Prostate gland (tissue), 2 donors: ENCODE measurements at regions not wholly inside any gene's neighbourhood (a gene's known extent, or its start where the extent isn't known, plus 50 kb on each side); places are given as distances from the start of the nearest gene placed in this dataset.
"Not testable (repeated sequence)": the region's sequence is repeated elsewhere in the genome, so short reads cannot be mapped to it uniquely, and the experiment has no call there.

Experiments used
- DNase-seq: peaks from one replicate; pipeline ENCODE4 v3.0.0-alpha.2; 2019; ENCODE audit warnings: low spot score
- H3K27ac ChIP-seq, 2 donors: fragments of 200-600 bp; sonication (generic); 2 replicates each; pipeline ENCODE4 v1.5.1; 2017 to 2019
- H3K27me3 ChIP-seq: fragments of 200-600 bp; sonication (generic); replicated peaks from 2 replicates; pipeline ENCODE4 v1.5.1; 2019; ENCODE audit not compliant: insufficient read depth
- H3K36me3 ChIP-seq, 2 donors: fragments of 200-600 bp; sonication (generic); 1 replicate in 1 of 2; 2 replicates in 1 of 2; pipeline versions ENCODE4 v1.5.1 to v1.8.1; 2017 to 2019
- H3K4me1 ChIP-seq: fragments of 200-600 bp; sonication (generic); replicated peaks from 2 replicates; pipeline ENCODE4 v1.5.1; 2019
- H3K4me3 ChIP-seq, 2 donors: fragments of 200-600 bp; sonication (generic); 2 replicates each; pipeline ENCODE4 v1.5.1; 2017 to 2019
- H3K9me3 ChIP-seq: fragments of 200-600 bp; sonication (generic); 2 replicates; pipeline ENCODE4 v1.5.1; 2017
- POLR2A ChIP-seq: fragments of 450-650 bp; IDR thresholded peaks from one replicate; pipeline ENCODE4 v1.6.1; 2016; ENCODE audit warnings: antibody characterized with exemption, mild to moderate bottlenecking
- POLR2AphosphoS5 ChIP-seq: sonication (generic); formaldehyde crosslinking; IDR thresholded peaks from one replicate; pipeline ENCODE4 v1.6.1; 2017; ENCODE audit warnings: antibody characterized with exemption
- WGBS: methylation state at CpG from one replicate; pipeline ENCODE4 v1.1.5; 2018; 5-methylcytosine and 5-hydroxymethylcytosine counted together
- intact Hi-C: fragments of 100-400 bp; cut with DNase I; formaldehyde crosslinking; loops from one replicate; pipeline ENCODE4 v1.14.2; 2022
- TF ChIP-seq, protein P1 (sequence below), 4 experiments: fragments of 200-600 bp in 2 of 4; fragments of 450-650 bp in 2 of 4; sonication (generic) in 2 of 4; IDR thresholded peaks; 1 replicate in 3 of 4; 2 replicates in 1 of 4; pipeline ENCODE4 v1.5.1; 2016 to 2019; ENCODE audit warnings: antibody characterized with exemption in 4 of 4, mild to moderate bottlenecking in 2 of 4, moderate library complexity in 2 of 4

DNA sequence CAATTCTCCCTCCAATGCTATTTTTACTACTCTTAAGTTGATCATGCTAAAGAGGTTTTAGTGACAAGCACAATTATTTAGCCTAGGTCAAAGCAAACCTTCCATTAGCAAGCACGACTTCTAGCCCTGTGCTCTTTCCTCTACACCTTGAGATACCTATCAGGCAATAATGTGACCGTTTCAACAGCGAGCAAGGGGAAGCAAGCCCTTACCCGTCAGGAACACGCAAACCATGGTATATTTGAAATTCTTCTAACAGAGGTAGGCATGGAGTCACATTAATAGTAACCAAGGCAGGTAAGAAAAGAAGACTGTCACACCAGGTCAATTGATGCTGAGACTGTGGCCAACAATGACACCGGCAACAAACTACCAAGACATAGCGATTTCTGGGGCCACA, 68.9 kb upstream of the VGLL4 start:
- no peak for DNase-seq
- Histone ChIP-seq H3K4me1 (no peaks in the 10 kb centered on the region), H3K27ac (no peak overlapping the region), H3K9me3 (no peaks in the 10 kb centered on the region), H3K27me3 (no peaks in the 10 kb centered on the region), H3K4me3 (no peak overlapping the region), H3K36me3 (no peaks in the 10 kb centered on the region)
- TF ChIP-seq, protein P1, sequence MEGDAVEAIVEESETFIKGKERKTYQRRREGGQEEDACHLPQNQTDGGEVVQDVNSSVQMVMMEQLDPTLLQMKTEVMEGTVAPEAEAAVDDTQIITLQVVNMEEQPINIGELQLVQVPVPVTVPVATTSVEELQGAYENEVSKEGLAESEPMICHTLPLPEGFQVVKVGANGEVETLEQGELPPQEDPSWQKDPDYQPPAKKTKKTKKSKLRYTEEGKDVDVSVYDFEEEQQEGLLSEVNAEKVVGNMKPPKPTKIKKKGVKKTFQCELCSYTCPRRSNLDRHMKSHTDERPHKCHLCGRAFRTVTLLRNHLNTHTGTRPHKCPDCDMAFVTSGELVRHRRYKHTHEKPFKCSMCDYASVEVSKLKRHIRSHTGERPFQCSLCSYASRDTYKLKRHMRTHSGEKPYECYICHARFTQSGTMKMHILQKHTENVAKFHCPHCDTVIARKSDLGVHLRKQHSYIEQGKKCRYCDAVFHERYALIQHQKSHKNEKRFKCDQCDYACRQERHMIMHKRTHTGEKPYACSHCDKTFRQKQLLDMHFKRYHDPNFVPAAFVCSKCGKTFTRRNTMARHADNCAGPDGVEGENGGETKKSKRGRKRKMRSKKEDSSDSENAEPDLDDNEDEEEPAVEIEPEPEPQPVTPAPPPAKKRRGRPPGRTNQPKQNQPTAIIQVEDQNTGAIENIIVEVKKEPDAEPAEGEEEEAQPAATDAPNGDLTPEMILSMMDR (IDR thresholded peaks at IDR 0.05), result no peak
- TF ChIP-seq POLR2A, result no peak
- intact Hi-C loops, result loop anchor here (10.0 kb wide), 1 partner anchor 328 kb away; no protein-coding TSS in a partner anchor
- WGBS, result 76% methylated on average over 7 of the region's 7 CpGs

DNA sequence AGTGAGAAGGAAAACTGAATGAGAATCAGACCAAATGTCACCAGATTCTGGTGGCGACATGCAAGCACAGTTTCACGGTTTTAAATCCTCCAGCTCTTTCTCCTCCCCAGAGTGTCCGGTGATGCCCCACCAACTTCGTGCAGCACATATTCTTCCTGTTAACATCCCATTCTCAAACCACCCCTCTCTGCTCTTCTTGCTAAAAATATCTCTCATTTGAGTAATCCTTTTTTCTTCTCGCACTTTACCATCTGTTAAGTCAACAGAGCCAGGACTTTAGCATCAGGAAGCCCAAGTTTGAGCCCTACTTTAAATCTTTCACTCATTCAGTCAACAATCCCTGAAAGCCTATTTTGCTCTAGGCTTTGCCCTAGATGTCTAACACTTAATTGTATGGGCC, 68.2 kb upstream of the VGLL4 start:
- no peaks in the 10 kb centered on the region for H3K36me3 ChIP-seq
- H3K9me3 ChIP-seq, result no peaks in the 10 kb centered on the region
- no peaks in the 10 kb centered on the region for H3K27me3 ChIP-seq
- H3K4me3 ChIP-seq, result no peak overlapping the region
- TF ChIP-seq, protein P1 (IDR thresholded peaks at IDR 0.05), result no peak
- TF ChIP-seq POLR2AphosphoS5 (no peak), POLR2A (no peak)
- no peak for DNase-seq
- H3K27ac ChIP-seq, result no peak overlapping the region
- no peaks in the 10 kb centered on the region for H3K4me1 ChIP-seq
- intact Hi-C loops, result loop anchor here (10.0 kb wide), 1 partner anchor 327 kb away; no protein-coding TSS in a partner anchor
- WGBS, result 59% methylated on average over 5 of the region's 5 CpGs

DNA sequence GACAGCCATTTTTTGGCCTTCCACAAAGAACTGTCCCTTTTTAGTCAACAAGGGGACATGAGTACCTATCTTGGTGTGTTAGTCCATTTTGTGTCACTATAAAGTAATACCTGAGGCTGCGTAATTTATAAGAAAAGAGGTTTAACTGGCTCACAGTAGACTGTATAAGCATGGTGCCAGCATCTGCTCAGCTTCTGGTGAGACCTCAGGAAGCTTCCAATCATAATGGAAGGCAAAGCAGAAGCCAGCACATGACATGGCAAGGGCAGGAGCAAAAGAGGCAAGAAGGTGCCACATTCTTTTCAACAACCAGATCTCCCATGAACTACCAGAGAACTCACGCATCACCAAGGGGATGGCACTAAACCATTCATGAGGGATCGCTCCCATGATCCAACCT, 66.1 kb upstream of the VGLL4 start:
- no peak overlapping the region for H3K4me3 ChIP-seq
- no peak for DNase-seq
- no peaks in the 10 kb centered on the region for H3K36me3 ChIP-seq
- no peaks in the 10 kb centered on the region for H3K4me1 ChIP-seq
- H3K27ac ChIP-seq, result no peak overlapping the region
- H3K9me3 ChIP-seq, result no peaks in the 10 kb centered on the region
- no peak for TF ChIP-seq POLR2A
- H3K27me3 ChIP-seq, result no peaks in the 10 kb centered on the region
- WGBS, result 98% methylated on average over 3 of the region's 3 CpGs
- intact Hi-C loops, result loop anchor here (10.0 kb wide), 1 partner anchor 325 kb away; no protein-coding TSS in a partner anchor

DNA sequence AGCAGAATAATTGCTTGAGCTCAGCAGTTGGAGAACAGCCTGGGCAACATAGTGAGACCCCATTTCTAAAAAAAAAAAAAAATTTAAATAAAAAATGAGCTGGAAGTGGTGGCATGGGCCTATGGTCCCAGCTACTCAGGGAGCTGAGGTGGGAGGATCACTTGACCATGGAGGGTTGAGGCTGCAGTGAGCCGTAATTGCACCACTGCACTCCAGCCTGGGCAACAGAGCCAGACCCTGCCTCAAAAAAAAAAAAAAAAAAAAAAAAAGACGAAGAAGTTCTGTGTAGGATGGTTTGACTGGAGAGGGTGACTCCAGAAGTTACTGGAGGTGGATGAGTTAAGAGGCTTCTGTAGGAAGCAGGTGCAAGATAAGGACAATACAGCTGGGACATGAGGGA, 63.4 kb upstream of the VGLL4 start:
- 94% methylated on average over 2 of the region's 2 CpGs for WGBS
- intact Hi-C loops, H3K4me3 ChIP-seq, H3K9me3 ChIP-seq, H3K27ac ChIP-seq, H3K4me1 ChIP-seq, H3K27me3 ChIP-seq, H3K36me3 ChIP-seq, DNase-seq: not testable (repeated sequence)

DNA sequence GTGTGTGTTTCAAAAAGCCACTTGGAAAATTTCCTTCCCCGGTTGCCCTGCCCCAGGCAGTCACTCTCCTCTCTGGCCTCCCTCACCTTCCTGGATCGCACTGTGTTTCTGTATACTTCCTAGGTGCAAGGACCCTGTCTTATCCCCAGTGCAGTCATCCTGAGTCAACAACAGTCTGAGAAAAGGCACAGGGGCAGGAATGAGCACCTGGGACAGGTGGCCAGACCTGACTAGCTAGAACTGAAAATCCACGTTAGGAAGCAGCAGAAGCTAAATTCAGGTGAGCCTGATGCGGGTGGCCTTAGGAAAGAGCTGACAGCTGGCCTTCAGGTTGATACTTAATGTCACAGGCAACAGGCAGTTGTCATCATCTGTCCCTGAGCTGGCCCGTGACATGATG, 62.9 kb upstream of the VGLL4 start:
- Histone ChIP-seq H3K4me1 (no peaks in the 10 kb centered on the region), H3K4me3 (no peak overlapping the region), H3K36me3 (no peaks in the 10 kb centered on the region), H3K27ac (no peak overlapping the region), H3K9me3 (no peaks in the 10 kb centered on the region), H3K27me3 (no peaks in the 10 kb centered on the region)
- DNase-seq, result no peak
- intact Hi-C loops, result no loop called here
- TF ChIP-seq POLR2A, result no peak
- TF ChIP-seq, protein P1 (IDR thresholded peaks at IDR 0.05), result no peak
- no peak for TF ChIP-seq POLR2AphosphoS5
- 86% methylated on average over 5 of the region's 5 CpGs for WGBS

DNA sequence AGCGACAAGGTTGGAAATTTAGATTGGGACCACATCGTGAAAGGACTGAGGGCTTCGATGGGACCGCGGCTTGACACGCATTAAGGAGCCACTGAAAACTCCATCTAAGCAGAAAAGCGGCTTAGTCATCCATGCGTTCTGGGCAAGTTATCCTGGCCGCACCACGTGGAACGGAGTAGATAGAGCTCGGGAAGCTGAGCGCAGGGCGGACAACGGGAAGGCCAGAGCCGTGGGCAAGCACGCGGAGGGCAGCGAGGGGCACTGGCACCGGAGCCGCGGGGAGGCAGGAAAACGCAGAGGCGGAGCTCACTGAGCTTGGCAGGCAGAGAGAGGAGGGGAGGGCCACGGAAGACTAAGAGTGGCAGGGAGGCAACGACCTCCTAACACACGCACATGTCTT, 61.3 kb upstream of the VGLL4 start:
- DNase-seq, result no peak
- 89% methylated on average over 27 of the region's 27 CpGs for WGBS

More for the DNA sequence above, 61.3 kb upstream of the VGLL4 start:
- TF ChIP-seq POLR2AphosphoS5, result no peak
- TF ChIP-seq, protein P1 (IDR thresholded peaks at IDR 0.05), result no peak
- TF ChIP-seq POLR2A, result no peak
- Histone ChIP-seq H3K36me3 (no peaks in the 10 kb centered on the region), H3K4me1 (no peaks in the 10 kb centered on the region), H3K27me3 (no peaks in the 10 kb centered on the region), H3K4me3 (no peak overlapping the region), H3K9me3 (no peaks in the 10 kb centered on the region), H3K27ac (no peak overlapping the region)
- intact Hi-C loops, result no loop called here
